Uterus (tissue), 3 donors: ENCODE measurements at regions not wholly inside any gene's neighbourhood (a gene's known extent, or its start where the extent isn't known, plus 50 kb on each side); places are given as distances from the start of the nearest gene placed in this dataset.

ENCODE experiments used
- DNase-seq, 2 donors: peaks; one replicate each; pipeline ENCODE4 v3.0.0-alpha.2; 2019 to 2020
- H3K27ac ChIP-seq, 2 donors: fragments of 200-600 bp; sonication (generic); 1 replicate in 1 of 2; 2 replicates in 1 of 2; pipeline ENCODE4 v1.5.1; 2016 to 2018
- H3K27me3 ChIP-seq, 2 donors: fragments of 200-600 bp; sonication (generic); one replicate each; pipeline ENCODE4 v1.5.1; 2018 to 2019; ENCODE audit warnings: control low read depth in 1 of 2
- H3K36me3 ChIP-seq, 2 donors: fragments of 200-600 bp; sonication (generic); one replicate each; pipeline ENCODE4 v1.5.1; 2019; ENCODE audit warnings: control low read depth in 1 of 2
- H3K4me1 ChIP-seq, 2 donors: fragments of 200-600 bp; sonication (generic); one replicate each; pipeline ENCODE4 v1.5.1; 2018 to 2019; ENCODE audit warnings: control low read depth in 1 of 2
- H3K4me3 ChIP-seq, 2 donors: fragments of 200-600 bp; sonication (generic); 1 replicate in 1 of 2; 2 replicates in 1 of 2; pipeline ENCODE4 v1.5.1; 2018 to 2019; ENCODE audit warnings: mild to moderate bottlenecking in 1 of 2
- H3K9me3 ChIP-seq, 2 donors: fragments of 200-600 bp; sonication (generic); one replicate each; pipeline ENCODE4 v1.5.1; 2019; ENCODE audit warnings: control low read depth in 1 of 2
- POLR2A ChIP-seq, 2 donors: fragments of 450-650 bp; IDR thresholded peaks; one replicate each; pipeline ENCODE4 v1.6.1; 2016; ENCODE audit warnings: antibody characterized with exemption in 2 of 2, mild to moderate bottlenecking in 1 of 2, moderate library complexity in 1 of 2
- intact Hi-C: fragments of 100-400 bp; cut with DNase I; formaldehyde crosslinking; loops from one replicate; pipeline ENCODE4 v1.15.1; 2023; ENCODE audit warnings: low total_unique reads
- TF ChIP-seq, protein P1 (sequence below), 4 experiments: fragments of 200-600 bp in 2 of 4; fragments of 450-650 bp in 2 of 4; sonication (generic) in 2 of 4; IDR thresholded peaks; one replicate each; pipeline ENCODE4 v1.5.1; 2016 to 2019; ENCODE audit warnings: antibody characterized with exemption in 4 of 4, mild to moderate bottlenecking in 2 of 4, moderate library complexity in 1 of 4
- donor health status: DM: yes; HTN: yes; CAD: no.

DNA sequence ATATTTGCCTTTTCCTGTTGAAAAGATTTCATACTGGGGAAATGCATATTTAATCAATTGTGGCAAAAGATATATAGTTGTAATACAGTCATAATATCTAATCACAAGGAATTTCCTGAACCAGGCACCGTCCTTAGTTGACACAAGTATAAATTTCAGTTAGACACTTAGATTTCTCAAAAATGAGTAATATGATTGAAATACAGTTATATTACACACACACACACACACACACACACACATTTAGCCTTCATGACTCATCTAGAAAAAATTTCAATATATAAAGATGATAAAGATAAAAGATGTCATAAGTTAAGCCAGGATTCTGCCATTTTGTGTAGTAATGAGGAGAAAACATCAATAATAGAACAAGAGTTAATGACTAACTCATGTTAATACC lies 258.4 kb upstream of the ZNF804A start:
- TF ChIP-seq, protein P1, sequence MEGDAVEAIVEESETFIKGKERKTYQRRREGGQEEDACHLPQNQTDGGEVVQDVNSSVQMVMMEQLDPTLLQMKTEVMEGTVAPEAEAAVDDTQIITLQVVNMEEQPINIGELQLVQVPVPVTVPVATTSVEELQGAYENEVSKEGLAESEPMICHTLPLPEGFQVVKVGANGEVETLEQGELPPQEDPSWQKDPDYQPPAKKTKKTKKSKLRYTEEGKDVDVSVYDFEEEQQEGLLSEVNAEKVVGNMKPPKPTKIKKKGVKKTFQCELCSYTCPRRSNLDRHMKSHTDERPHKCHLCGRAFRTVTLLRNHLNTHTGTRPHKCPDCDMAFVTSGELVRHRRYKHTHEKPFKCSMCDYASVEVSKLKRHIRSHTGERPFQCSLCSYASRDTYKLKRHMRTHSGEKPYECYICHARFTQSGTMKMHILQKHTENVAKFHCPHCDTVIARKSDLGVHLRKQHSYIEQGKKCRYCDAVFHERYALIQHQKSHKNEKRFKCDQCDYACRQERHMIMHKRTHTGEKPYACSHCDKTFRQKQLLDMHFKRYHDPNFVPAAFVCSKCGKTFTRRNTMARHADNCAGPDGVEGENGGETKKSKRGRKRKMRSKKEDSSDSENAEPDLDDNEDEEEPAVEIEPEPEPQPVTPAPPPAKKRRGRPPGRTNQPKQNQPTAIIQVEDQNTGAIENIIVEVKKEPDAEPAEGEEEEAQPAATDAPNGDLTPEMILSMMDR (IDR thresholded peaks at IDR 0.05): no peak
- no peak for TF ChIP-seq POLR2A (IDR thresholded peaks at IDR 0.05)
- no peak for DNase-seq
- Histone ChIP-seq H3K27ac (no peak overlapping the region), H3K36me3 (no peaks in the 10 kb centered on the region), H3K9me3 (no peaks in the 10 kb centered on the region), H3K27me3 (no peaks in the 10 kb centered on the region), H3K4me3 (no peak overlapping the region), H3K4me1 (no peaks in the 10 kb centered on the region)
- intact Hi-C loops: no loop called here

DNA sequence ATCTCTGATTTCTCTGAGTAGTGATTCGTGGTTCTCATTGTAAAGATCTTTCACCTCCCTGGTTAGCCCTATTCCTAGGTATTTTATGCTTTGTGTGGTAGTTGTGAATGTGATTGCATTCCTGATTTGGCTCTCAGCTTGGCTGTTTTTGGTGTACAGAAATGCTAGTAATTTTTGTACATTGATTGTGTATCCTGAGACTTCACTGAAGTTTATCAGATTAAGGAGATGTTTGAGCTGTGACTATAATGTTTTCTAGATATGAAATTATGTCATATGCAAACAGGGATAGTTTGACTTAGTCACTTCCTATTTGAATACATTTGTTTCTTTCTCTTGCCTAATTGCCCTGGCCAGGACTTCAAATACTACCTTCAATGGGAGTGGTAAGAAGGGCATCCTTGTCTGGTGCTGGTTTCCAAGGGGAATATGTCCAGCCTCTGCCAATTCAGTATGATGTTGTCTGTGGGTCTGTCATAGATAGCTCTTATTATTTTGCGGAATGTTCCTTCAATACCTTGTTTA lies 251.9 kb upstream of the ZNF804A start:
- no peak for TF ChIP-seq POLR2A (IDR thresholded peaks at IDR 0.05)
- Histone ChIP-seq H3K27ac (no peak overlapping the region), H3K9me3 (no peaks in the 10 kb centered on the region), H3K4me1 (no peaks in the 10 kb centered on the region), H3K36me3 (no peaks in the 10 kb centered on the region), H3K4me3 (no peak overlapping the region), H3K27me3 (no peaks in the 10 kb centered on the region)
- no peak for DNase-seq
- intact Hi-C loops: no loop called here

DNA sequence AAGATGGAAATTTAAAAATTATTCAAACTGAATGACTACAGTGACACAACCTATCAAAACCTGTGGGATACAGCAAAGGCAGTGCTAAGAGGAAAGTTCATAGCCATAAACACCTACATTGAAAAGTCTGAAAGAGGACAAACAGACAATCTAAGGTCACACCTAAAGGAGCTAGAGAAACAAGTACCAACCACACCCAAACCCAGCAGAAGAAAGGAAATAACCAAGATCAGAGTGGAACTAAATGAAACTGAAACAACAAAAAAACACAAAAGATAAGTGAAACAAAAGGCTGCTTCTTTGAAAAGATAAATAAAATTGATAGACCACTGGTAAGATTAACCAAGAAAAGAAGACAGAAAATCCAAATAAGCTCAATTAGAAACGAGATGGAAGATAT lies 247.2 kb upstream of the ZNF804A start:
- no peaks in the 10 kb centered on the region for H3K9me3 ChIP-seq

DNA sequence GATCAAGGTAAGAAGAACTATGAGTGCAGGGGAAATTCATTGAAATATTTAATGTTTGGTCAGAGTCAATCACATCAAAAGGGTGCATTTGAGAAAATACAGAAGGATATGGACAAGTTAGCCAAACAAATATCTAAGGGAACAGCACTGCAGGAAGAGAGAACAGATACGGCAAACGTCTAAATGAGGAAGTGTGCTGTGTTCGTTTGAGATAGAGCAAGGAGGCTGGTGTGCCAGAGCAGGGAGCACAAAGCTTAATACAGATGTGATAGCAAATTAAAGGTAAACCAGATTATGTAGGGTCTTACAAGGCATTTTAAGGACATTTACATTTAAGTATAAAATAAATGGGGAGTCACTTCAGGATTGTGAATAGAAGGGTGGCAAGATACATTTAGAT lies 241.3 kb upstream of the ZNF804A start:
- Histone ChIP-seq H3K36me3 (no peaks in the 10 kb centered on the region), H3K4me1 (no peaks in the 10 kb centered on the region), H3K9me3 (no peaks in the 10 kb centered on the region), H3K27me3 (no peaks in the 10 kb centered on the region), H3K27ac (no peak overlapping the region), H3K4me3 (no peak overlapping the region)
- no peak for TF ChIP-seq POLR2A (IDR thresholded peaks at IDR 0.05)
- TF ChIP-seq, protein P1 (IDR thresholded peaks at IDR 0.05): no peak
- intact Hi-C loops: no loop called here
- DNase-seq: no peak

More for the DNA sequence above, 247.2 kb upstream of the ZNF804A start:
- TF ChIP-seq, protein P1 (IDR thresholded peaks at IDR 0.05): no peak
- TF ChIP-seq POLR2A (IDR thresholded peaks at IDR 0.05): no peak
- Histone ChIP-seq H3K4me3 (no peak overlapping the region), H3K27me3 (no peaks in the 10 kb centered on the region), H3K36me3 (no peaks in the 10 kb centered on the region), H3K4me1 (no peaks in the 10 kb centered on the region), H3K27ac (no peak overlapping the region)
- DNase-seq: no peak
- intact Hi-C loops: no loop called here

DNA sequence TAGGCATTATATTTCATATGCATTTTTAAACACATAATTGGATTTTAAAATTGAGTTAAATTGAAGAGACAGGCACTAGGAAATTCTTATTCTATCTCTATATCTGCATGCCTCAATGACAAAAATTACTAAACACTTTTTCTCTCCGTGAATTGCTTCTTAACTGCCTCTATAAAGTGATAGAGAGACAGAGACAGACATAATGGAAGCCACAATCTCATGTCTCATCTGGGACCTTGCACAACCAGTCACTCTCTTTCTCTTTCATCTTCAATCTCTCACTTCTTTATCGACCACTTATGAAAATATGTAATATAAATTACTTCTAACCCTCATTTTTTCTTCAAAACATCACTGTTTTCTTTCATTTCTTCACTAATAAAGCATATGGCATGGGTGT lies 238.9 kb upstream of the ZNF804A start:
- no peak overlapping the region for H3K4me3 ChIP-seq
- no peaks in the 10 kb centered on the region for H3K9me3 ChIP-seq
- no peak for TF ChIP-seq POLR2A (IDR thresholded peaks at IDR 0.05)
- TF ChIP-seq, protein P1 (IDR thresholded peaks at IDR 0.05): no peak
- intact Hi-C loops: no loop called here
- H3K36me3 ChIP-seq: no peaks in the 10 kb centered on the region
- no peaks in the 10 kb centered on the region for H3K27me3 ChIP-seq
- H3K27ac ChIP-seq: no peak overlapping the region
- DNase-seq: no peak
- no peaks in the 10 kb centered on the region for H3K4me1 ChIP-seq

DNA sequence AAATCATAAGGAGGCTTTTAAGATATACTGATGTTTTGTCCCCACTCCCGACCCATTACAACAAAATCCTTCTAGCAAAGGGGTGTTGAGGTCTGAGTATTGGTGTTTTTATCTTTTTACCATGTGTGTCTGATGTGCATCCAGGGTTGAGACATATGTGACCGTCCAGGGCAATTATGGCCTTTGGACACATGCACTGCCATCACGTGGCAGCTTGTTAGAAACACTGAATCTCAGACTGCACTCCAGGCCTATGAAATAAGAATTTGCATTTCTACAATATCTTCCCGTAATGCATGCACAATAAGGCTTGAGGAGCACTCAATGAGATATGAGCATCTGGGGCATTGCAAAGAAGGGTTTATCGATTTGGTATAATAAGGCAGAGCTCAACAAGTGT lies 235.1 kb upstream of the ZNF804A start:
- Histone ChIP-seq H3K27me3 (no peaks in the 10 kb centered on the region), H3K27ac (no peak overlapping the region), H3K36me3 (no peaks in the 10 kb centered on the region), H3K4me3 (no peak overlapping the region), H3K9me3 (no peaks in the 10 kb centered on the region), H3K4me1 (no peaks in the 10 kb centered on the region)
- intact Hi-C loops: no loop called here
- DNase-seq: no peak
- TF ChIP-seq POLR2A (IDR thresholded peaks at IDR 0.05): no peak
- TF ChIP-seq, protein P1 (IDR thresholded peaks at IDR 0.05): no peak
